OCI-LY1 (cell line): ENCODE measurements at regions not wholly inside any gene's neighbourhood (a gene's known extent, or its start where the extent isn't known, plus 50 kb on each side); places are given as distances from the start of the nearest gene placed in this dataset.

Experiments used
- H2AFZ ChIP-seq: fragments of 200-600 bp; sonication (generic), shearing (Covaris generic); 2 replicates; pipeline ENCODE4 v1.6.0; 2014; ENCODE audit warnings: antibody characterized with exemption, mild to moderate bottlenecking, low read length
- H3F3A ChIP-seq: fragments of 200-600 bp; sonication (generic), shearing (Covaris generic); 2 replicates; pipeline ENCODE4 v1.6.0; 2014; ENCODE audit warnings: mild to moderate bottlenecking, antibody characterized with exemption, low read length, moderate library complexity; ENCODE audit not compliant: insufficient read depth
- H3K27ac ChIP-seq: fragments of 200-600 bp; sonication (generic); 2 replicates; pipeline ENCODE4 v1.5.1; 2014; ENCODE audit warnings: low read length, mixed run types, mild to moderate bottlenecking, low read depth; ENCODE audit not compliant: poor library complexity, severe bottlenecking
- H3K27me3 ChIP-seq: fragments of 200-600 bp; sonication (generic); 2 replicates; pipeline ENCODE4 v1.6.0; 2014; ENCODE audit warnings: antibody characterized with exemption, mild to moderate bottlenecking, low read length, moderate library complexity; ENCODE audit not compliant: insufficient read depth
- H3K36me3 ChIP-seq: fragments of 200-600 bp; sonication (generic); 2 replicates; pipeline ENCODE4 v1.6.1; 2014; ENCODE audit warnings: mild to moderate bottlenecking, antibody characterized with exemption, low read length, moderate library complexity, mixed read lengths; ENCODE audit not compliant: insufficient read depth
- H3K4me1 ChIP-seq: fragments of 200-600 bp; sonication (generic); 2 replicates; pipeline ENCODE4 v1.5.1; 2014; ENCODE audit warnings: mild to moderate bottlenecking, low read length, moderate library complexity; ENCODE audit not compliant: insufficient read depth, severe bottlenecking
- H3K4me2 ChIP-seq: fragments of 200-600 bp; sonication (generic), shearing (Covaris generic); 2 replicates; pipeline ENCODE4 v1.6.1; 2014; ENCODE audit warnings: low read length
- H3K4me3 ChIP-seq: fragments of 200-600 bp; sonication (generic); 2 replicates; pipeline ENCODE4 v1.5.1; 2014; ENCODE audit warnings: low read length, low read depth, mild to moderate bottlenecking, mixed read lengths; ENCODE audit not compliant: poor library complexity, severe bottlenecking
- H3K79me2 ChIP-seq: fragments of 200-600 bp; shearing (Covaris generic); 2 replicates; pipeline ENCODE4 v1.6.1; 2016; ENCODE audit warnings: mixed run types, low read length, mixed read lengths; ENCODE audit not compliant: insufficient read depth
- H3K9ac ChIP-seq: fragments of 200-600 bp; sonication (generic), shearing (Covaris generic); 2 replicates; pipeline ENCODE4 v1.6.1; 2014; ENCODE audit warnings: mild to moderate bottlenecking, low read length, mixed read lengths
- H3K9me2 ChIP-seq: fragments of 200-600 bp; sonication (generic), shearing (Covaris generic); 2 replicates; pipeline ENCODE4 v1.6.1; 2014; ENCODE audit warnings: low read depth, mild to moderate bottlenecking, low read length, mixed read lengths
- H3K9me3 ChIP-seq: fragments of 200-600 bp; shearing (Covaris generic); 2 replicates; pipeline ENCODE4 v1.6.1; 2014; ENCODE audit warnings: low read length, mixed read lengths
- H4K20me1 ChIP-seq: fragments of 200-600 bp; sonication (generic), shearing (Covaris generic); 2 replicates; pipeline ENCODE4 v1.6.0; 2016; ENCODE audit warnings: mild to moderate bottlenecking, low read length; ENCODE audit not compliant: insufficient read depth
- CTCF ChIP-seq: fragments of 200-600 bp; sonication (generic), shearing (Covaris generic); IDR thresholded peaks from 2 replicates; pipeline ENCODE4 v1.5.1; 2017; ENCODE audit warnings: mild to moderate bottlenecking, antibody characterized with exemption, low read length, moderate library complexity, mixed read lengths
- EZH2 ChIP-seq: fragments of 200-600 bp; sonication (generic), shearing (Covaris generic); IDR thresholded peaks from 2 replicates; pipeline ENCODE4 v1.8.0; 2017; ENCODE audit warnings: borderline replicate concordance, mixed run types, mild to moderate bottlenecking, antibody characterized with exemption, low read length, moderate library complexity, mixed read lengths

GRCh38 chr3:78434801-78435200 is 1333.0 kb downstream of the ROBO1 start:
- Histone ChIP-seq H3K9ac (no peak overlapping the region), H3K4me3 (no peak overlapping the region), H3F3A (no peaks in the 10 kb centered on the region), H3K9me3 (no peaks in the 10 kb centered on the region), H3K36me3 (no peaks in the 10 kb centered on the region), H3K4me1 (no peaks in the 10 kb centered on the region), H2AFZ (no peak overlapping the region), H3K79me2 (no peaks in the 10 kb centered on the region), H3K27ac (no peak overlapping the region), H3K4me2 (no peak overlapping the region), H4K20me1 (no peaks in the 10 kb centered on the region), H3K27me3 (no peaks in the 10 kb centered on the region), H3K9me2 (no peaks in the 10 kb centered on the region)
- TF ChIP-seq EZH2 (no peak), CTCF (no peak)

DNA sequence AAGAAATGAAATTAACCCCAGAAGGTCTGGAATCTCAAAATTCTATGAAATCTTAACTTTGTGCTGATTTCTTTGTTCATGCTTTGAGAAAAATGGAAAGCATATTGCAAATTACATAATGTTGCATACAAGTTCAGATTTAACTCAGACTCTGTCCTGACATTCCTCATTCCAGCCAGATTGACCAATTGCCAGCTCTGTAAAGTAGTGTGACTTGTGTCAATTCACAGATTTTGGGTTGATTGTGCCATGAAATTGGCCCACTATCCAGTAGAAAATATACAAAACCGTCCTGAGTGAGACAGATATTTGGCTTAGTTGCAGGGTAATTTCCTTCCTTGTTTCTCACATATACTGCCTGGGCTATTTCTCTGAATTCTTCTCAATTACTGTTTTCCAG is 1312.6 kb downstream of the ROBO1 start:
- Histone ChIP-seq H2AFZ (no peak overlapping the region), H3K4me2 (no peak overlapping the region), H3K4me1 (no peaks in the 10 kb centered on the region), H3K9me2 (no peaks in the 10 kb centered on the region; the same call in 1 of the 2 replicates), H3F3A (no peaks in the 10 kb centered on the region), H3K4me3 (no peak overlapping the region), H3K27me3 (no peaks in the 10 kb centered on the region), H4K20me1 (no peaks in the 10 kb centered on the region), H3K36me3 (no peaks in the 10 kb centered on the region), H3K79me2 (no peaks in the 10 kb centered on the region), H3K9ac (no peak overlapping the region), H3K27ac (no peak overlapping the region), H3K9me3 (no peaks in the 10 kb centered on the region)
- TF ChIP-seq CTCF: no peak
- no peak for TF ChIP-seq EZH2

- Histone ChIP-seq H3F3A (no peaks in the 10 kb centered on the region), H3K27me3 (no peaks in the 10 kb centered on the region), H3K4me1 (no peaks in the 10 kb centered on the region), H3K9me3 (no peaks in the 10 kb centered on the region), H2AFZ (no peak overlapping the region), H3K9ac (no peak overlapping the region), H3K4me3 (no peak overlapping the region), H3K9me2 (no peaks in the 10 kb centered on the region; the same call in 1 of the 2 replicates), H3K27ac (no peak overlapping the region), H4K20me1 (no peaks in the 10 kb centered on the region), H3K4me2 (no peak overlapping the region), H3K79me2 (no peaks in the 10 kb centered on the region), H3K36me3 (no peaks in the 10 kb centered on the region)
- no peak for TF ChIP-seq EZH2
- no peak for TF ChIP-seq CTCF
Measured at GRCh38 chr3:78455712-78456433, 1311.9 kb downstream of the ROBO1 start.
